Parathyroid adenoma (tissue), 2 donors: ENCODE measurements at regions not wholly inside any gene's neighbourhood (a gene's known extent, or its start where the extent isn't known, plus 50 kb on each side); places are given as distances from the start of the nearest gene placed in this dataset.

ENCODE experiments used
- H2AFZ ChIP-seq: fragments of 300-600 bp; sonication (generic); one replicate; pipeline ENCODE4 v1.7.0; 2017; ENCODE audit warnings: antibody characterized with exemption, mild to moderate bottlenecking
- H3K27ac ChIP-seq: fragments of 300-600 bp; sonication (generic); one replicate; pipeline ENCODE4 v1.7.0; 2017
- H3K27me3 ChIP-seq: fragments of 300-600 bp; sonication (generic); one replicate; pipeline ENCODE4 v1.7.0; 2017; ENCODE audit warnings: low read length; ENCODE audit not compliant: control insufficient read depth, insufficient read depth
- H3K36me3 ChIP-seq: fragments of 300-600 bp; sonication (generic); one replicate; pipeline ENCODE4 v1.7.0; 2017; ENCODE audit warnings: low read length; ENCODE audit not compliant: control insufficient read depth, insufficient read depth
- H3K4me1 ChIP-seq: fragments of 300-600 bp; sonication (generic); one replicate; pipeline ENCODE4 v1.7.0; 2017; ENCODE audit warnings: control low read depth
- H3K4me2 ChIP-seq: fragments of 300-600 bp; sonication (generic); one replicate; pipeline ENCODE4 v1.7.0; 2017; ENCODE audit warnings: low read length
- H3K4me3 ChIP-seq: fragments of 300-600 bp; sonication (generic); one replicate; pipeline ENCODE4 v1.7.0; 2017; ENCODE audit warnings: low read depth, low read length
- H3K79me2 ChIP-seq: fragments of 300-600 bp; sonication (generic); one replicate; pipeline ENCODE4 v1.7.0; 2017; ENCODE audit warnings: control low read depth
- H3K9ac ChIP-seq: fragments of 300-600 bp; sonication (generic); one replicate; pipeline ENCODE4 v1.7.0; 2017; ENCODE audit warnings: mild to moderate bottlenecking
- H3K9me3 ChIP-seq: fragments of 300-600 bp; sonication (generic); one replicate; pipeline ENCODE4 v1.7.0; 2017; ENCODE audit warnings: low read length; ENCODE audit not compliant: control insufficient read depth
- TF ChIP-seq, protein P1 (sequence below): fragments of 300-600 bp; sonication (generic); IDR thresholded peaks from one replicate; pipeline ENCODE4 v1.7.0; 2017; ENCODE audit warnings: antibody characterized with exemption, mild to moderate bottlenecking
- donor health status: primary hyperparathyroidism.

GRCh38 chr4:95957054-95957453, 117.2 kb downstream of the PDHA2 start:
- H3K4me2 ChIP-seq, result no peak overlapping the region

DNA sequence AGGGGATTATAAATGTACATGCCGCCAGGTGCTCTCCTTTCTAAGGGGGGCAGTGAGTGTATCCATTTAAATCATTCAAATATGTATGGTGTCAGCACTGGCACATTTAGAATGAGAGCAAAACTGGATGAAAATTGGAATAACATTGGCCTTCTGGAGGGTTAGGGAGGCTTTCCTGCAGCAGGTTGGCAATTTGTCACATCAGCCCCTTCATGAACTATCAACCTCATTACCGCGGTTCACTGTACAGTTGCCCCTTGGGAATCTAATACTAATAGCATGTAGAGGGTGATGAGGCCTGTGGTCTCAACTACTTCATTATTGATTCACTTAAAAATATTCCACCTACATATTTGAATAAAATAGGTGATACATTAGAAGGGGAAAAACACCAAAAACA, 117.9 kb downstream of the PDHA2 start:
- TF ChIP-seq, protein P1, sequence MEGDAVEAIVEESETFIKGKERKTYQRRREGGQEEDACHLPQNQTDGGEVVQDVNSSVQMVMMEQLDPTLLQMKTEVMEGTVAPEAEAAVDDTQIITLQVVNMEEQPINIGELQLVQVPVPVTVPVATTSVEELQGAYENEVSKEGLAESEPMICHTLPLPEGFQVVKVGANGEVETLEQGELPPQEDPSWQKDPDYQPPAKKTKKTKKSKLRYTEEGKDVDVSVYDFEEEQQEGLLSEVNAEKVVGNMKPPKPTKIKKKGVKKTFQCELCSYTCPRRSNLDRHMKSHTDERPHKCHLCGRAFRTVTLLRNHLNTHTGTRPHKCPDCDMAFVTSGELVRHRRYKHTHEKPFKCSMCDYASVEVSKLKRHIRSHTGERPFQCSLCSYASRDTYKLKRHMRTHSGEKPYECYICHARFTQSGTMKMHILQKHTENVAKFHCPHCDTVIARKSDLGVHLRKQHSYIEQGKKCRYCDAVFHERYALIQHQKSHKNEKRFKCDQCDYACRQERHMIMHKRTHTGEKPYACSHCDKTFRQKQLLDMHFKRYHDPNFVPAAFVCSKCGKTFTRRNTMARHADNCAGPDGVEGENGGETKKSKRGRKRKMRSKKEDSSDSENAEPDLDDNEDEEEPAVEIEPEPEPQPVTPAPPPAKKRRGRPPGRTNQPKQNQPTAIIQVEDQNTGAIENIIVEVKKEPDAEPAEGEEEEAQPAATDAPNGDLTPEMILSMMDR, result no peak

More at GRCh38 chr4:95957054-95957453, 117.2 kb downstream of the PDHA2 start:
- Histone ChIP-seq H3K79me2 (no peaks in the 10 kb centered on the region), H3K36me3 (no peaks in the 10 kb centered on the region), H3K27ac (no peak overlapping the region), H2AFZ (no peak overlapping the region), H3K27me3 (no peaks in the 10 kb centered on the region), H3K4me1 (no peaks in the 10 kb centered on the region), H3K9me3 (no peaks in the 10 kb centered on the region), H3K4me3 (no peak overlapping the region), H3K9ac (no peak overlapping the region)
- TF ChIP-seq, protein P1, result no peak

GRCh38 chr4:95959182-95959581, 119.3 kb downstream of the PDHA2 start:
- H3K4me2 ChIP-seq, result no peak overlapping the region
- H3K79me2 ChIP-seq, result no peaks in the 10 kb centered on the region
- no peaks in the 10 kb centered on the region for H3K9me3 ChIP-seq
- H3K4me3 ChIP-seq, result no peak overlapping the region
- TF ChIP-seq, protein P1, result no peak
- H3K36me3 ChIP-seq, result no peaks in the 10 kb centered on the region
- H3K27ac ChIP-seq, result no peak overlapping the region
- no peaks in the 10 kb centered on the region for H3K27me3 ChIP-seq
- H3K9ac ChIP-seq, result no peak overlapping the region
- H3K4me1 ChIP-seq, result no peaks in the 10 kb centered on the region
- no peak overlapping the region for H2AFZ ChIP-seq

More for the DNA sequence above, 117.9 kb downstream of the PDHA2 start:
- H3K9ac ChIP-seq, result no peak overlapping the region
- H2AFZ ChIP-seq, result no peak overlapping the region
- no peaks in the 10 kb centered on the region for H3K79me2 ChIP-seq
- no peaks in the 10 kb centered on the region for H3K4me1 ChIP-seq
- no peaks in the 10 kb centered on the region for H3K27me3 ChIP-seq
- H3K27ac ChIP-seq, result no peak overlapping the region
- no peak overlapping the region for H3K4me3 ChIP-seq
- H3K9me3 ChIP-seq, result no peaks in the 10 kb centered on the region
- H3K36me3 ChIP-seq, result no peaks in the 10 kb centered on the region
- H3K4me2 ChIP-seq, result no peak overlapping the region

GRCh38 chr4:95959633-95960032, 119.7 kb downstream of the PDHA2 start:
- H3K4me1 ChIP-seq, result no peaks in the 10 kb centered on the region
- no peak overlapping the region for H2AFZ ChIP-seq
- H3K27me3 ChIP-seq, result no peaks in the 10 kb centered on the region
- no peak overlapping the region for H3K9ac ChIP-seq
- H3K27ac ChIP-seq, result no peak overlapping the region
- no peak overlapping the region for H3K4me3 ChIP-seq
- H3K79me2 ChIP-seq, result no peaks in the 10 kb centered on the region
- H3K9me3 ChIP-seq, result no peaks in the 10 kb centered on the region
- H3K36me3 ChIP-seq, result no peaks in the 10 kb centered on the region
- no peak overlapping the region for H3K4me2 ChIP-seq
- TF ChIP-seq, protein P1, result no peak

- H3K79me2 ChIP-seq, result no peaks in the 10 kb centered on the region
- no peaks in the 10 kb centered on the region for H3K36me3 ChIP-seq
- H3K4me1 ChIP-seq, result no peaks in the 10 kb centered on the region
- no peak overlapping the region for H3K4me2 ChIP-seq
- TF ChIP-seq, protein P1, result no peak
- no peak overlapping the region for H2AFZ ChIP-seq
- no peak overlapping the region for H3K27ac ChIP-seq
- no peaks in the 10 kb centered on the region for H3K27me3 ChIP-seq
- H3K9me3 ChIP-seq, result no peaks in the 10 kb centered on the region
- no peak overlapping the region for H3K9ac ChIP-seq
- H3K4me3 ChIP-seq, result no peak overlapping the region
Measured at GRCh38 chr4:95963456-95963855, 123.6 kb downstream of the PDHA2 start.
